Stimulated activated CD8-positive, alpha-beta memory T cell treated with anti-CD3 and anti-CD28 coated beads, Interleukin-7, amount 100 ng/mL, for 1 hour (primary cell): ENCODE measurements at regions not wholly inside any gene's neighbourhood (a gene's known extent, or its start where the extent isn't known, plus 50 kb on each side); places are given as distances from the start of the nearest gene placed in this dataset.
"Not testable (repeated sequence)": the region's sequence is repeated elsewhere in the genome, so short reads cannot be mapped to it uniquely, and the experiment has no call there.

Experiments used
- DNase-seq, 2 donors: peaks; one replicate each; pipeline ENCODE4 v3.0.0-alpha.2; 2020; ENCODE audit warnings: low read depth in 2 of 2

DNA sequence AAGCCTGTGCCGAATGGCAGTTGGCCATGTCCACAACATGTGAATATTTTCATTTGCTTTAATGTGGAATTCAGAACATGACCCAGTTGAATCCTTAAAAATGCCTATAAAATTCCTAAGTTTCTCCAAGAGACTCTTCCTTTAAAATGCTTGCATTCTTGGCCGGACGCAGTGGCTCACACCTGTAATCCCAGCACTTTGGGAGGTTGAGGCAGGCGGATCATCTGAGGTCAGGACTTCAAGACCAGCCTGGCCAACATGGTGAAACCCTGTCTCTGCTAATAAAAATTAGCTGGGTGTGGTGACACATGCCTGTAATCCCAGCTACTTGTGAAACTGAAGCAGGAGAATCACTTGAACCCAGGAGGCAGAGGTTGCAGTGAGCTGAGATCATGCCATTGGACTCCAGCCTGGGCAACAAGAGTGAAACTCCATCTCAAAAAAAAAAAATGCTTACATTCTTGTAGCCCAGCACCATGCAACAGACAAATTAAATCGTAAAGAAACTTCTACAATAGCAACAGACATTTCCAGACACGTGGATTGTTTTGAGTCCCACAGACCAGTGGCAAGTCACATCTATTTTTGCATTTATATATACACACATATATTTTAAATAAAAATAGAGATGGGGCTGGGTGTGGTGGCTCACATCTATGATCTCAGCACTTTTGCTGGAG lies 274.4 kb downstream of the GOLGA6L6 start:
- not testable (repeated sequence) for DNase-seq

- not testable (repeated sequence) for DNase-seq
Measured at GRCh38 chr15:20265710-20266109, 275.9 kb downstream of the GOLGA6L6 start.

GRCh38 chr15:20261321-20262280 lies 280.0 kb downstream of the GOLGA6L6 start:
- DNase-seq = not testable (repeated sequence)

DNA sequence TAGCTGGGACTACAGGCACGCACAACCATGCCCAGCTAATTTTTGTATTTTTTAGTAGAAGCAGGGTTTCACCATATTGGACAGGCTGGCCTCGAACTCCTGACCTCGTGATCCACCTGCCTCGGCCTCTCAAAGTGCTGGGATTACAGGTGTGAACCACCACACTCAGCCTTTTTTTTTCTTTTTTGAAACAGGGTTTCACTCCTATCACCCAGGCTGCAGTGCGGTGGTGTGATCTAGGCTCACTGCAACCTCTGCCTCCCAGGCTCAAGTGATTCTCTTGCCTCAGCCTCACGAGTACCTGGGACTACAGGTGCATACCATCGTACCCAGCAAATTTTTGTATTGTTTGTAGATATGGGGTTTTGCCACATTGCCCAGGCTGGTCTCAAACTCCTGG lies 280.9 kb downstream of the GOLGA6L6 start:
- DNase-seq = not testable (repeated sequence)

GRCh38 chr15:20259559-20260190 lies 281.9 kb downstream of the GOLGA6L6 start:
- DNase-seq = not testable (repeated sequence)

DNA sequence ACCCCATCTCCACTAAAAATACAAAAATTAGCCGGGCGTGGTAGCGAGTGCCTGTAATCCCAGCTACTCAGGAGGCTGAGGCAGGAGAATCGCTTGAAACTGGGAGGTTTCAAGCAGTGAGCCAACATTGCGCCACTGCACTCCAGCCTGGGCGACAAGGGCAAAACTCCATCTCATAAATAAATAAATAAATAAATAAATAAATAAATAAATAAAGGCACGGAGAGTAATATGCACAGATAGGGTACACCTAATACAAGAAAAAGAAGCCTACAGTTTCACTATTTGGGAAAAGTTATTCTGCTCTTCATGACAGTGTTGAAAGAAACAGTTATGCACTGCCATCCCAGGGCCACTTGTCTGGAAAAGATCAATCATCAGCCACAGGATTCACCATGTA lies 285.2 kb downstream of the GOLGA6L6 start:
- DNase-seq = not testable (repeated sequence)

DNA sequence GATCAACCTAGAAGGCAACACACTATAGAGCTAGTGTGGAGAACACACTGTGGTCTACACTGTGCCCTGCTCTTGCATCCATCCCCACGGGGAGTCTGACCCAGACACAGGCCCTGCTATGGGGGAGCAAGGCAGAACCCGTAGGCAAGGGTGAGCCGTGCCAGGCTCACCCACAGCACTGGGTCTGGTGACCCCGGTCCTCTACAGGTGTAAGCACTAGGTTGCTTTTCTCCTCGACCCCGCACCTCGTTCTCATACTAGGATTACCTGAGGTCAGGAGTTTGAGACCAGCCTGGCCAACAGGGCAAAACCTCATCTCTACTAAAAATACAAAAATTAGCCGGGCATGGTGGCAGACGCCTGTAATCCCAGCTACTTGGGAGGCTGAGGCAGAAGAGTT lies 286.0 kb downstream of the GOLGA6L6 start:
- DNase-seq = not testable (repeated sequence)

GRCh38 chr15:20253047-20253615 lies 288.5 kb downstream of the GOLGA6L6 start:
- DNase-seq = not testable (repeated sequence)

DNA sequence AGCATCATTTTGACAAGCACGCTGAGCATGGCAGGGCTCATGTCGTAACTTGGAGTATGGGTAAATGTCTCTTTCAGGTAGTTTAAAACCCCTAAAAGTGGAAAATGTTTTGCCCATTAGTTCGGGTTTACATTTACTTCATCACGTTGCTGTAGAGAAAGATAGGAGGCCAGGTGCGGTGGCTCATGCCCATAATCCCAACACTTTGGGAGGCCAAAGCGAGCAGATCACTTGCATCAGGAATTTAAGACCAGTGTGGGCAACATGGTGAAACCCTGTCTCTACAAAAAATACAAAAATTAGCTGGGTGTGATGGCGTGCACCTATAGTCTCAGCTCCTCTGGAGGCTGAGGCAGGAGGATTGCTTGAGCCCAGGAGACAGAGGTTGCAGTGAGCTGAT lies 289.6 kb downstream of the GOLGA6L6 start:
- DNase-seq = not testable (repeated sequence)

GRCh38 chr15:20251214-20252005 lies 290.2 kb downstream of the GOLGA6L6 start:
- DNase-seq = not testable (repeated sequence)

GRCh38 chr15:20250206-20250605 lies 291.4 kb downstream of the GOLGA6L6 start:
- DNase-seq = not testable (repeated sequence)

- DNase-seq = not testable (repeated sequence)
Measured at GRCh38 chr15:20249677-20249970, 292.0 kb downstream of the GOLGA6L6 start.

- DNase-seq = not testable (repeated sequence)
Measured at GRCh38 chr15:20248434-20248833, 293.2 kb downstream of the GOLGA6L6 start.

- not testable (repeated sequence) for DNase-seq
Measured at GRCh38 chr15:20247137-20247536, 294.5 kb downstream of the GOLGA6L6 start.

- DNase-seq = not testable (repeated sequence)
Measured at GRCh38 chr15:20246624-20247023, 295.0 kb downstream of the GOLGA6L6 start.

GRCh38 chr15:20245856-20246255 lies 295.7 kb downstream of the GOLGA6L6 start:
- not testable (repeated sequence) for DNase-seq

- DNase-seq = not testable (repeated sequence)
Measured at GRCh38 chr15:20244792-20245191, 296.8 kb downstream of the GOLGA6L6 start.

DNA sequence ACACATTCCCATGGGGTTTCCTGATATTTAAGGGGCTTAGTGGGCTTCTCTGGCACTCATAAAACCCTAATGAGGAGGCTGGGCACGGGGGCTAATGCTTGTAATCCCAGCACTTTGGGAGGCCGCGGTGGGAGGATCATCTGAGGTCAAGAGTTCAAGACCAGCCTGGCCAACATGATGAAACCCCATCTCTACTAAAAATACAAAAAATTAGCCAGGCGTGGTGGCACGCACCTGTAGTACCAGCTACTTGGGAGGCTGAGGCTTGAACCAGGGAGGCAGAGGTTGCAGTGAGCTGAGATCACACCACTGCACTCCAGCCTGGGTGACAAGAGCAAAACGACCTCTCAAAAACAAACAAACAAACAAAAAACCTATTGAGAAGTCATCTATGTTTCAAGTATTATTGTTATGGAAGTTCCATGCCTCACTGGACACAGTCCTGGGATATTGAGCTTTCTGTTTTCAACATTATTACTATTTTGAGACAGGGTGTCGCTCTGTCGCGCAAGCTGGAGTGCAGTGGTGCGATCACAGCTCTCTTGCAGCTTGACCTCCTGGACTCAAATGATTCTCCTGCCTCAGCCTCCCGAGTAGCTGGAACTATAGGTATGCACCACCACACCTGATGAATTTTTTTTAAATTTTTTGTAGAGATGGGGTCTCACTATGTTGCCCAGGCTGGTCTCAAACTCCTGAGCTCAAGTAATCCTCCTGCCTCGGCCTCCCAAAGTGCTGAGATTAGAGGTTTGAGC lies 297.9 kb downstream of the GOLGA6L6 start:
- not testable (repeated sequence) for DNase-seq

GRCh38 chr15:20240366-20240917 lies 301.2 kb downstream of the GOLGA6L6 start:
- DNase-seq = not testable (repeated sequence)

GRCh38 chr15:20239186-20239585 lies 302.4 kb downstream of the GOLGA6L6 start:
- DNase-seq = not testable (repeated sequence)
